K562 (cell line): ENCODE measurements at regions not wholly inside any gene's neighbourhood (a gene's known extent, or its start where the extent isn't known, plus 50 kb on each side); places are given as distances from the start of the nearest gene placed in this dataset.

Experiments used
- ATAC-seq: fragments of 200-7000 bp; cut with Tn5 transposase; 3 replicates; pipeline ENCODE4 v1.9.1; 2020; ENCODE audit warnings: moderate library complexity
- BruUV-seq: library from RNA; stranded (reverse); fragments of 400-500 nt; replicated peaks from 2 replicates; lab custom pipeline; 2021; lab: Mats Ljungman, UMichigan
- CTCF ChIA-PET: fragments of 300-600 bp; formaldehyde crosslinking; extraction: SDS; loops from one replicate; lab custom pipeline; 2021; ENCODE audit warnings: low intra/inter-chr PET ratio; lab: Yijun Ruan, JAX
- POLR2A ChIA-PET: fragments of 300-600, 350-650 bp; sonication (Branson Sonifier 250); formaldehyde crosslinking; extraction: SDS; loops from one replicate; lab custom pipeline; 2021; ENCODE audit warnings: antibody characterized with exemption, inconsistent platforms; lab: Yijun Ruan, JAX
- DNase-seq, 4 experiments: peaks; one replicate each; pipeline versions ENCODE4 v3.0.0 to v3.0.0-alpha.2; 2011 to 2018; ENCODE audit warnings: low spot score in 3 of 4, mixed read lengths in 3 of 4; ENCODE audit errors: extremely low read depth in 1 of 4
- FAIRE-seq: peaks from 2 replicates; lab custom pipeline; 2011; peaks lifted over from hg19 to GRCh38; lab: Jason Lieb, UNC
- H2AFZ ChIP-seq: 2 replicates; pipeline ENCODE4 v1.6.0; 2011; ENCODE audit warnings: low read depth, low read length, control low read depth, inconsistent platforms
- H3K27ac ChIP-seq: fragments of 200-600 bp; 3 replicates; pipeline ENCODE4 v1.8.0; 2011; ENCODE audit warnings: low read depth, mild to moderate bottlenecking, control low read depth, inconsistent platforms, low read length, moderate library complexity, mixed read lengths; ENCODE audit errors: extremely low read depth
- H3K27me3 ChIP-seq, 2 experiments: fragments of 300-600 bp in 1 of 2; 2 replicates in 1 of 2; 3 replicates in 1 of 2; pipeline versions ENCODE4 v1.6.0 to v1.8.0; 2011; ENCODE audit warnings: inconsistent platforms in 2 of 2, low read length in 2 of 2, mild to moderate bottlenecking in 1 of 2, mixed read lengths in 1 of 2, moderate library complexity in 1 of 2; ENCODE audit not compliant: control insufficient read depth in 2 of 2, insufficient read depth in 2 of 2
- H3K36me3 ChIP-seq: fragments of 300-600 bp; 3 replicates; pipeline ENCODE4 v1.8.0; 2011; ENCODE audit warnings: mild to moderate bottlenecking, low read length, inconsistent platforms; ENCODE audit not compliant: control insufficient read depth, insufficient read depth
- H3K4me1 ChIP-seq, 2 experiments: fragments of 200-600 bp in 1 of 2; replicated peaks in 1 of 2; 2 replicates in 1 of 2; 3 replicates in 1 of 2; pipeline versions ENCODE4 v1.5.1 to v1.8.0; 2011; ENCODE audit warnings: inconsistent platforms in 2 of 2, low read length in 2 of 2, mild to moderate bottlenecking in 1 of 2, mixed read lengths in 1 of 2, moderate library complexity in 1 of 2; ENCODE audit not compliant: control insufficient read depth in 2 of 2, insufficient read depth in 2 of 2
- H3K4me2 ChIP-seq: 2 replicates; pipeline ENCODE4 v1.6.1; 2011; ENCODE audit warnings: low read length, control low read depth, inconsistent platforms, mixed read lengths; ENCODE audit not compliant: insufficient read depth
- H3K4me3 ChIP-seq: fragments of 200-600 bp; sonication (generic), shearing (Covaris generic); 2 replicates; pipeline ENCODE4 v1.5.1; 2016; ENCODE audit warnings: control low read depth, inconsistent platforms
- H3K79me2 ChIP-seq: fragments of 200-600 bp; 3 replicates; pipeline ENCODE4 v1.8.0; 2011; ENCODE audit warnings: low read length, inconsistent platforms; ENCODE audit not compliant: control insufficient read depth, insufficient read depth
- H3K9ac ChIP-seq, 2 experiments: 2 replicates each; pipeline versions ENCODE4 v1.6.0 to v1.6.1; 2011; ENCODE audit warnings: low read depth in 2 of 2, low read length in 2 of 2, control low read depth in 1 of 2, inconsistent platforms in 1 of 2, mild to moderate bottlenecking in 1 of 2, mixed read lengths in 1 of 2; ENCODE audit not compliant: insufficient read depth in 1 of 2
- H3K9me1 ChIP-seq: one replicate; pipeline ENCODE4 v1.6.0; 2011; ENCODE audit warnings: inconsistent platforms, mild to moderate bottlenecking, low read length, moderate library complexity; ENCODE audit not compliant: control insufficient read depth, insufficient read depth
- H3K9me3 ChIP-seq: replicated peaks from 2 replicates; pipeline ENCODE4 v1.5.1; 2011; ENCODE audit warnings: low read depth, low read length, inconsistent platforms; ENCODE audit not compliant: control insufficient read depth, insufficient read depth
- H4K20me1 ChIP-seq: replicated peaks from 2 replicates; pipeline ENCODE4 v1.6.1; 2011; ENCODE audit warnings: low read length, inconsistent platforms, mixed read lengths; ENCODE audit not compliant: control insufficient read depth, insufficient read depth
- ATF2 ChIP-seq: sonication (generic); formaldehyde crosslinking; IDR thresholded peaks from 2 replicates; pipeline ENCODE4 v1.8.1; 2022; ENCODE audit warnings: missing genetic modification reagents
- CEBPB ChIP-seq: fragments of 450-650 bp; IDR thresholded peaks from 2 replicates; pipeline ENCODE4 v1.6.1; 2016; ENCODE audit warnings: missing genetic modification characterization, missing compliant biosample characterization
- GTF2E2 ChIP-seq: fragments of 200-800 bp; sonication (Bioruptor generic); IDR thresholded peaks from 2 replicates; pipeline ENCODE4 v1.6.1; 2016; ENCODE audit warnings: missing genetic modification characterization, missing compliant biosample characterization
- HOMEZ ChIP-seq: fragments of 250-450 bp; sonication (Bioruptor Pico); IDR thresholded peaks from 2 replicates; pipeline ENCODE4 v1.4.0; 2020; ENCODE audit warnings: mild to moderate bottlenecking, moderate library complexity
- ZNF133 ChIP-seq: fragments of 250-450 bp; sonication (Bioruptor Pico); IDR thresholded peaks from 2 replicates; pipeline ENCODE4 v1.4.0; 2020; ENCODE audit warnings: mild to moderate bottlenecking
- ZNF354B ChIP-seq: fragments of 250-450 bp; sonication (Bioruptor Pico); IDR thresholded peaks from 2 replicates; pipeline ENCODE4 v1.4.0; 2020
- ZNF407 ChIP-seq: fragments of 450-650 bp; IDR thresholded peaks from 2 replicates; pipeline ENCODE4 v1.6.1; 2016; ENCODE audit warnings: low read depth
- in situ Hi-C: fragments of 300-500 bp; cut with MboI; formaldehyde crosslinking; loops from 4 replicates; pipeline ENCODE4 v1.15.0; 2018; ENCODE audit warnings: inconsistent platforms, mixed read lengths
- intact Hi-C: fragments of 100-400 bp; cut with micrococcal nuclease; formaldehyde crosslinking; loops from 2 replicates; pipeline ENCODE4 v1.14.2; 2022

GRCh38 chr3:181362378-181362777, 349.3 kb upstream of the SOX2 start:
- ATAC-seq (no peak), DNase-seq (no peak), FAIRE-seq (no peak)
- Histone ChIP-seq H2AFZ (no peak overlapping the region), H3K9me1 (no peaks in the 10 kb centered on the region), H3K79me2 (no peaks in the 10 kb centered on the region), H3K4me1 (no peaks in the 10 kb centered on the region), H3K27me3 (no peaks in the 10 kb centered on the region), H3K9me3 (no peaks in the 10 kb centered on the region; the same call in 1 of the 2 replicates), H3K4me3 (no peak overlapping the region), H3K27ac (no peak overlapping the region), H3K36me3 (no peaks in the 10 kb centered on the region), H3K4me2 (no peak overlapping the region), H4K20me1 (no peaks in the 10 kb centered on the region), H3K9ac (no peak overlapping the region)
- in situ Hi-C loops (no loop called here), intact Hi-C loops (no loop called here)
- CTCF ChIA-PET: no interaction called here
- TF ChIP-seq ATF2 (CRISPR knock-in tag) (no peak), HOMEZ (no peak), CEBPB (tag) (no peak), ZNF407 (no peak), ZNF354B (CRISPR knock-in tag) (no peak), GTF2E2 (tag) (no peak), ZNF133 (CRISPR knock-in tag) (no peak)
- no TSS peak for BruUV-seq
- POLR2A ChIA-PET: no interaction called here
